Activated naive CD4-positive, alpha-beta T cell treated with anti-CD3 and anti-CD28 coated beads, Interleukin-2, amount 50 U/mL, for 16 hours (primary cell): ENCODE measurements at regions not wholly inside any gene's neighbourhood (a gene's known extent, or its start where the extent isn't known, plus 50 kb on each side); places are given as distances from the start of the nearest gene placed in this dataset.

Experiments used
- DNase-seq: peaks from one replicate; pipeline ENCODE4 v3.0.0-alpha.2; 2020

GRCh38 chr12:116498471-116498870 is 60.7 kb upstream of the MAP1LC3B2 start:
- no peak for DNase-seq

GRCh38 chr12:116502141-116502725 is 56.9 kb upstream of the MAP1LC3B2 start:
- no peak for DNase-seq

GRCh38 chr12:116502989-116503496 is 56.1 kb upstream of the MAP1LC3B2 start:
- DNase-seq: no peak

GRCh38 chr12:116504438-116504837 is 54.7 kb upstream of the MAP1LC3B2 start:
- no peak for DNase-seq

GRCh38 chr12:116506697-116507064 is 52.5 kb upstream of the MAP1LC3B2 start:
- DNase-seq: no peak

- peak; percentile 30 for DNase-seq
Observed at GRCh38 chr12:116508145-116509121, 50.7 kb upstream of the MAP1LC3B2 start.
